ENCODE measurements at regions not wholly inside any gene's neighbourhood (a gene's known extent, or its start where the extent isn't known, plus 50 kb on each side); places are given as distances from the start of the nearest gene placed in this dataset.

GRCh38 chr1:14390816-14391215, 207.7 kb upstream of the KAZN start:
- TF ChIP-seq CTCF (IDR thresholded peaks at IDR 0.05; ENCODE audit: extremely low read depth, missing control alignments): no peak
- DNase-seq (ENCODE audit: low spot score): no peak

GRCh38 chr1:14392161-14392858, 206.2 kb upstream of the KAZN start:
- TF ChIP-seq CTCF (IDR thresholded peaks at IDR 0.05; ENCODE audit: extremely low read depth, missing control alignments): no peak
- DNase-seq (ENCODE audit: low spot score): no peak

- no peak for DNase-seq (ENCODE audit: low spot score)
These were observed 205.6 kb upstream of the KAZN start for GRCh38 chr1:14392859-14393365.

GRCh38 chr1:14396100-14396499, 202.4 kb upstream of the KAZN start:
- DNase-seq (ENCODE audit: low spot score): no peak
- TF ChIP-seq CTCF (IDR thresholded peaks at IDR 0.05; ENCODE audit: extremely low read depth, missing control alignments): no peak

More at GRCh38 chr1:14392859-14393365, 205.6 kb upstream of the KAZN start:
- TF ChIP-seq CTCF (IDR thresholded peaks at IDR 0.05; ENCODE audit: extremely low read depth, missing control alignments): no peak

- no peak for TF ChIP-seq CTCF (IDR thresholded peaks at IDR 0.05; ENCODE audit: extremely low read depth, missing control alignments)
These were observed 194.4 kb upstream of the KAZN start for GRCh38 chr1:14403961-14404645.

GRCh38 chr1:14404862-14405301, 193.6 kb upstream of the KAZN start:
- DNase-seq (ENCODE audit: low spot score): no peak
- no peak for TF ChIP-seq CTCF (IDR thresholded peaks at IDR 0.05; ENCODE audit: extremely low read depth, missing control alignments)

More at GRCh38 chr1:14403961-14404645, 194.4 kb upstream of the KAZN start:
- no peak for DNase-seq (ENCODE audit: low spot score)

- TF ChIP-seq CTCF (IDR thresholded peaks at IDR 0.05; ENCODE audit: extremely low read depth, missing control alignments): no peak
- no peak for DNase-seq (ENCODE audit: low spot score)
These were observed 186.2 kb upstream of the KAZN start for GRCh38 chr1:14412235-14412634.
